Lower lobe of right lung (tissue), 2 donors: ENCODE measurements at regions not wholly inside any gene's neighbourhood (a gene's known extent, or its start where the extent isn't known, plus 50 kb on each side); places are given as distances from the start of the nearest gene placed in this dataset.

Experiments
- ATAC-seq, 2 donors: fragments of 200-7000 bp; cut with Tn5 transposase; one replicate each; pipeline ENCODE4 v1.9.1; 2020 to 2022; ENCODE audit warnings: mild to moderate bottlenecking in 2 of 2, moderate library complexity in 2 of 2
- DNase-seq: peaks from one replicate; pipeline ENCODE4 v3.0.0-alpha.2; 2020
- H3K27ac ChIP-seq: fragments of 200-600 bp; one replicate; pipeline ENCODE4 v1.8.0; 2022
- H3K27me3 ChIP-seq: fragments of 200-600 bp; one replicate; pipeline ENCODE4 v1.8.0; 2022; ENCODE audit warnings: low read depth
- H3K36me3 ChIP-seq: fragments of 200-600 bp; one replicate; pipeline ENCODE4 v1.8.0; 2022; ENCODE audit warnings: mild to moderate bottlenecking
- H3K4me1 ChIP-seq: fragments of 200-600 bp; one replicate; pipeline ENCODE4 v1.8.0; 2022
- H3K4me3 ChIP-seq: fragments of 200-600 bp; one replicate; pipeline ENCODE4 v1.8.0; 2022; ENCODE audit warnings: mild to moderate bottlenecking
- H3K9me3 ChIP-seq: fragments of 200-600 bp; one replicate; pipeline ENCODE4 v1.8.0; 2022
- intact Hi-C: fragments of 100-400 bp; cut with DNase I; formaldehyde crosslinking; loops from one replicate; pipeline ENCODE4 v1.11.0; 2022
- TF ChIP-seq, protein P1 (sequence below): fragments of 200-600 bp; IDR thresholded peaks from one replicate; pipeline ENCODE4 v1.8.0; 2022; ENCODE audit warnings: antibody characterized with exemption, mild to moderate bottlenecking
- donor health status: DM: no; HTN: yes; CAD: no; lungs with severe emphysema.

DNA sequence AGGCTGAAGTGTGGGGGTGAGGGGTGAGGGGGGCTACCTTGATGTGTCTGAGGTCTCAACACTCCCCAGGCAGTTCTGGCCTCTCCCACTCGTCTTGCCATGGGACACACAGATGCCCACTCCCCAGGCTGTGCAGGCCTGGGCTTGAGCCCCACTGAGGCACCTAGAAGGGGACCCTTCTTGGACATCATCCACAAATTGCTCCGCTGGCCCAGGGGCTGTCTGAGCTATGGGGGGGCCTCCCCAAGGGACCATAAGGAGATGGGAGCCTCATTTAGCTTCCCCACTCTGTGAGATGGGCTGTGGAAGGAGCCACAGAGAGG is 155.5 kb upstream of the MLN start:
- Histone ChIP-seq H3K27me3 (peaks cover 4% of the 10 kb centered on the region), H3K36me3 (no peaks in the 10 kb centered on the region), H3K4me1 (no peaks in the 10 kb centered on the region), H3K27ac (no peak overlapping the region), H3K9me3 (no peaks in the 10 kb centered on the region), H3K4me3 (no peak overlapping the region)
- DNase-seq (no peak), ATAC-seq (no peak)
- intact Hi-C loops = no loop called here
- TF ChIP-seq, protein P1, sequence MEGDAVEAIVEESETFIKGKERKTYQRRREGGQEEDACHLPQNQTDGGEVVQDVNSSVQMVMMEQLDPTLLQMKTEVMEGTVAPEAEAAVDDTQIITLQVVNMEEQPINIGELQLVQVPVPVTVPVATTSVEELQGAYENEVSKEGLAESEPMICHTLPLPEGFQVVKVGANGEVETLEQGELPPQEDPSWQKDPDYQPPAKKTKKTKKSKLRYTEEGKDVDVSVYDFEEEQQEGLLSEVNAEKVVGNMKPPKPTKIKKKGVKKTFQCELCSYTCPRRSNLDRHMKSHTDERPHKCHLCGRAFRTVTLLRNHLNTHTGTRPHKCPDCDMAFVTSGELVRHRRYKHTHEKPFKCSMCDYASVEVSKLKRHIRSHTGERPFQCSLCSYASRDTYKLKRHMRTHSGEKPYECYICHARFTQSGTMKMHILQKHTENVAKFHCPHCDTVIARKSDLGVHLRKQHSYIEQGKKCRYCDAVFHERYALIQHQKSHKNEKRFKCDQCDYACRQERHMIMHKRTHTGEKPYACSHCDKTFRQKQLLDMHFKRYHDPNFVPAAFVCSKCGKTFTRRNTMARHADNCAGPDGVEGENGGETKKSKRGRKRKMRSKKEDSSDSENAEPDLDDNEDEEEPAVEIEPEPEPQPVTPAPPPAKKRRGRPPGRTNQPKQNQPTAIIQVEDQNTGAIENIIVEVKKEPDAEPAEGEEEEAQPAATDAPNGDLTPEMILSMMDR = no peak

DNA sequence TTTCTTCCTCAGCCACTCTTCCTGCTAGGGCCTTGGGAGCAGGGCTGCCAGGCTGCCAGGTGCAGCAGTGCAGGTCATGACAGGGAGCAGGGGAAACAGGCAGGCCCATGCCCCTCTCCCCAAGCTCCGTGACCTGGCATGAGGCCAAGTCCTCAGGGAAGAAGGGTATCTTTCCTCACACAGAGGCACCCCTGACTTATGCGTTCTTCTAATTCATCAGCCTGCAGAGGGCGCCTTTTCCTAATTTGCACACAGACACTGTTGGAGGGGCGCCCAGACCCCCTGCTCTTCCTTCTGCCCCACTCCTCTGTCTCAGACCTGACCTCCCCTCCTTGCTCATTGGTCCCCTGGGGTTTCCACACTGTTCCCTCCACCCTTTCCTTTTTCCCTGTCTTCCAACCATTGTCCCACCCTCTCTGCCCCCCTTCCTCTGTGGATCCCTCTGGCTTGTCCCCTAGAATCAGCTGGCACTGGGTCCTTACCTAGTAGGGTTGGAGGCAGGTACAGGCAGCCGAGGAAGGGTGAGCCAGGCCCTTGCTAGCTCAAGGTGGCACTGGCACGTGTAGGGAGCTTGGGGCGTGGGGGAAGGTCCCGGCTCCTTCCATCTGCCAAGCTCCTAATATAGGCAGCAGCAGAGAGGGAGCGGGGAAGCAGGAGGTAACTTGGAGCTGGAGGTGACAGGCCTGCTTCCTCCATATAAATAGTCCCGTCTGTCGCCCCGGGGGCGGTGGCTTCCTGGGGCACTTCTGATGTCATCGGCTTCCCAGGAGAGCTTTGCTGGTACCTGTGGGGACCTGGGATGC is 154.9 kb upstream of the MLN start:
- H3K27ac ChIP-seq = no peak overlapping the region
- H3K9me3 ChIP-seq = no peaks in the 10 kb centered on the region
- TF ChIP-seq, protein P1 = no peak
- no peak for ATAC-seq
- no peaks in the 10 kb centered on the region for H3K4me1 ChIP-seq
- no peak for DNase-seq
- H3K36me3 ChIP-seq = no peaks in the 10 kb centered on the region
- peaks cover 4% of the 10 kb centered on the region for H3K27me3 ChIP-seq
- no peak overlapping the region for H3K4me3 ChIP-seq
- intact Hi-C loops = no loop called here

DNA sequence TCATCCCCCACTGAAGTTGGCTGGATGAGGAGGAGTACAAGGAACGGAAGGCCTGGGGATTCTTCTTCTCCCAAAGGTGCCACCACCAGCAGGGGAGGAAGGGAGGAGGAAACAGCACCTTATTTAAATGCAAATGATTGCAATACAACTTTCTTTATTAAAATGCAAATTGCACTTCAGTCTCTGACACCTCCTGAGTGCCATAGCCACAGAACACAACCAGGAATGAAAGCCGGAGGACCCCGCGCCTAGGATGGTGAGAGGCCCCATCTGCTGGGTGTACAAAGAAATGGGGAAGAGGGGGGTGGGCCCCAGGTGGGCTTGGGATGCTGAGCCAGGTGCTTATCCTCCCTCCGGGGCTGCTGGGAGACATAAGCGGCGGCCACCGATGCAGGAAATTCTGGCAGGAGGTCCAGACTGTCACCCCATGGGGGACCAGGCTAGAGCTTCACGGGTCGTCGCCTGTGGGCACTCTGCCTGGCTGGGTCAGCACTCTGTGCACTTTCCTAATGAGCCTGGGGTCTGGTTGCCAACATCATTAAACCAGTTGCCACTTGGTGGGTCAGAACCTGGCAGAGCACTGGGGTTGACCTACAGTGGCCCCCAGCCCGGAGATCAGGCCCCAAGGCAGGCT is 154.2 kb upstream of the MLN start:
- Histone ChIP-seq H3K9me3 (no peaks in the 10 kb centered on the region), H3K27ac (no peak overlapping the region), H3K4me1 (no peaks in the 10 kb centered on the region), H3K27me3 (peaks cover 4% of the 10 kb centered on the region), H3K36me3 (no peaks in the 10 kb centered on the region), H3K4me3 (no peak overlapping the region)
- DNase-seq (no peak), ATAC-seq (no peak)
- intact Hi-C loops = no loop called here
- TF ChIP-seq, protein P1 = no peak

GRCh38 chr6:33957131-33957891 is 153.5 kb upstream of the MLN start:
- ATAC-seq = no peak
- no peaks in the 10 kb centered on the region for H3K9me3 ChIP-seq
- no peaks in the 10 kb centered on the region for H3K36me3 ChIP-seq
- TF ChIP-seq, protein P1 = no peak
- intact Hi-C loops = no loop called here
- no peak overlapping the region for H3K27ac ChIP-seq
- no peak overlapping the region for H3K4me3 ChIP-seq
- no peak for DNase-seq
- H3K27me3 ChIP-seq = peaks cover 4% of the 10 kb centered on the region
- no peaks in the 10 kb centered on the region for H3K4me1 ChIP-seq

DNA sequence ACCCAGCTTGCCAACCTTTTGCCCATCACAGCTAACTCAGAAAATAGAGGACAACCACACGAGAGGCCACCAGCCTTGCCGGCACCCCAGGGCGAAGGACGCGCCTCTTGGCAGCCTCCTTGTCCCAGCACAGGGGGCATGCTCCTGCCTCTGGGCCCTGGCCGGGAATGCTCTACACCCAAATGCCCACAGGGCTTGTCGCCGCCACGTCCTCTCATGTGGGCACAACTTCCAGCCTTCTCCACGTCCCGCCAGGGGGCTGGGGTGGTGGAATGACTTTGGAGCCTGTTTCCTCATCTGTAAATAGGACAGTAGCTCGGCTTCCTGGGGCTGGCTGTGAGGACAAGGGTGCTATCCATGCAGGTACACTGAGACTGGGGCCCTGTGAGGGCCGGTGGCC is 152.4 kb upstream of the MLN start:
- Histone ChIP-seq H3K9me3 (no peaks in the 10 kb centered on the region), H3K4me1 (no peaks in the 10 kb centered on the region), H3K36me3 (no peaks in the 10 kb centered on the region), H3K4me3 (no peak overlapping the region), H3K27ac (no peak overlapping the region), H3K27me3 (peaks cover 4% of the 10 kb centered on the region)
- intact Hi-C loops = no loop called here
- TF ChIP-seq, protein P1 = no peak
- ATAC-seq (no peak), DNase-seq (no peak)
